Activated CD8-positive, alpha-beta T cell treated with anti-CD3 and anti-CD28 coated beads for 36 hours (primary cell): ENCODE measurements at regions not wholly inside any gene's neighbourhood (a gene's known extent, or its start where the extent isn't known, plus 50 kb on each side); places are given as distances from the start of the nearest gene placed in this dataset.

Source experiments
- ATAC-seq: fragments of 200-7000 bp; cut with Tn5 transposase; one replicate; pipeline ENCODE4 v1.10.0; 2021; ENCODE audit warnings: mild to moderate bottlenecking, moderate library complexity
- CTCF ChIA-PET: fragments of 350-600 bp; sonication (Branson Sonifier 250); formaldehyde crosslinking; loops from one replicate; lab custom pipeline; 2021; ENCODE audit warnings: antibody characterized with exemption; lab: Charles Lee
- POLR2A ChIA-PET: fragments of 350-600 bp; sonication (Branson Sonifier 250); formaldehyde crosslinking; loops from one replicate; lab custom pipeline; 2021; ENCODE audit warnings: antibody characterized with exemption; lab: Charles Lee
- DNase-seq: peaks from one replicate; pipeline ENCODE4 v3.0.0-alpha.2; 2020
- H3K27ac Mint-ChIP-seq: one replicate; pipeline ENCODE4 v1.8.0; 2021; ENCODE audit warnings: mild to moderate bottlenecking, mixed read lengths
- H3K27me3 Mint-ChIP-seq: one replicate; pipeline ENCODE4 v1.8.0; 2021; ENCODE audit warnings: mixed read lengths
- H3K36me3 Mint-ChIP-seq: one replicate; pipeline ENCODE4 v1.8.0; 2021; ENCODE audit warnings: low read depth, mixed read lengths
- H3K4me1 Mint-ChIP-seq: one replicate; pipeline ENCODE4 v1.8.0; 2021; ENCODE audit warnings: low read depth, mixed read lengths
- H3K4me3 Mint-ChIP-seq: one replicate; pipeline ENCODE4 v1.8.0; 2021; ENCODE audit warnings: mild to moderate bottlenecking, moderate library complexity, mixed read lengths
- H3K9me3 Mint-ChIP-seq: one replicate; pipeline ENCODE4 v1.8.0; 2021; ENCODE audit warnings: mixed read lengths
- intact Hi-C: fragments of 100-400 bp; cut with micrococcal nuclease; formaldehyde crosslinking; loops from one replicate; pipeline ENCODE4 v1.10.0; 2022
- TF ChIP-seq, protein P1 (sequence below): fragments of 200-600 bp; IDR thresholded peaks from one replicate; pipeline ENCODE4 v1.8.0; 2022; ENCODE audit warnings: antibody characterized with exemption, mild to moderate bottlenecking

DNA sequence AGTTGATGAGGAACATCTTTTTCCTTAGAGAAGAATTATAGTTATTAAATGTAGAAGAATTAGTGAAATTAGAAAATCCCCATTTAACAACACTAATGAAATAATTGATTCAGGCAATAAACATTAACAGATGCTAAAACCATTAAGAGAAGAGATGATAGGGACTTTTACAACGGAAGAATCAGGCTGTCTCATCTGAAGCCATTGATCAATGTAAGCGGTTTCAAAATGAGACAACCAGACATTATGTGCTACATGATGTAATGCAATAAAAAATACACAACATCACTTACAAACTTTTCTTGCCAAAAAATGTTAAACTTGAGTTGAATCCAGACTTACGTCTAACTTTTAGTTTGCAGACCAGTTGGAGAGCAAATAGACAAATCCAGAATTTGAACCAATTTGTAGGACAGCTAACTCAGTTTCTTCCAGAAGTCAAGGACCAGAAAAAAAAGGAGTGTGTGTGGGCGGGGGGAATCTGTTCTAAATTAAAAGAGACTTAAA is 165.4 kb upstream of the DPT start:
- Mint-ChIP-seq H3K36me3 (no peaks in the 10 kb centered on the region), H3K4me3 (no peak overlapping the region), H3K27ac (no peak overlapping the region), H3K9me3 (no peaks in the 10 kb centered on the region), H3K27me3 (peaks cover 22% of the 10 kb centered on the region), H3K4me1 (no peaks in the 10 kb centered on the region)
- ATAC-seq = no peak
- DNase-seq = no peak
- TF ChIP-seq, protein P1, sequence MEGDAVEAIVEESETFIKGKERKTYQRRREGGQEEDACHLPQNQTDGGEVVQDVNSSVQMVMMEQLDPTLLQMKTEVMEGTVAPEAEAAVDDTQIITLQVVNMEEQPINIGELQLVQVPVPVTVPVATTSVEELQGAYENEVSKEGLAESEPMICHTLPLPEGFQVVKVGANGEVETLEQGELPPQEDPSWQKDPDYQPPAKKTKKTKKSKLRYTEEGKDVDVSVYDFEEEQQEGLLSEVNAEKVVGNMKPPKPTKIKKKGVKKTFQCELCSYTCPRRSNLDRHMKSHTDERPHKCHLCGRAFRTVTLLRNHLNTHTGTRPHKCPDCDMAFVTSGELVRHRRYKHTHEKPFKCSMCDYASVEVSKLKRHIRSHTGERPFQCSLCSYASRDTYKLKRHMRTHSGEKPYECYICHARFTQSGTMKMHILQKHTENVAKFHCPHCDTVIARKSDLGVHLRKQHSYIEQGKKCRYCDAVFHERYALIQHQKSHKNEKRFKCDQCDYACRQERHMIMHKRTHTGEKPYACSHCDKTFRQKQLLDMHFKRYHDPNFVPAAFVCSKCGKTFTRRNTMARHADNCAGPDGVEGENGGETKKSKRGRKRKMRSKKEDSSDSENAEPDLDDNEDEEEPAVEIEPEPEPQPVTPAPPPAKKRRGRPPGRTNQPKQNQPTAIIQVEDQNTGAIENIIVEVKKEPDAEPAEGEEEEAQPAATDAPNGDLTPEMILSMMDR = no peak
- ChIA-PET CTCF (no interaction called here), POLR2A (no interaction called here)
- intact Hi-C loops = no loop called here

DNA sequence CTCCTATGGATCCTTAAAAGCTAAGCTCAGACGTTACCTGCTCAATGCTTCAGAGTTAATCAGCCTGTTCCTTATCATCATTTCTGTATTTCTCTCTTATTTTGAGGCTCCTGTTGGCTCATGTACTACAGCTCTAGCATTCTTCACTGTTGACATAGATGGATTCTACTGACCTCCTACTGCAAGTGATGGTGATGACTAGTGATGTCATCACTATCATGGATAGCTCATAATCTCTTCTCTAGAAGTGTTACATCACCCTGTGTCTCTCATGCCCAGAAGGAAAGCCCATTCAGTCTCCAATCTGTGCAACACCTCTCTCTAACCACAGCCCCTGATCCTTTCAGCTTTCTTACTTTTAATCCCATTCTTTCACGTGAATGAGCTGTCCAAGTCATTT is 168.2 kb upstream of the DPT start:
- Mint-ChIP-seq H3K4me3 (no peak overlapping the region), H3K27me3 (peaks cover 25% of the 10 kb centered on the region), H3K9me3 (no peaks in the 10 kb centered on the region), H3K4me1 (no peaks in the 10 kb centered on the region), H3K36me3 (no peaks in the 10 kb centered on the region), H3K27ac (no peak overlapping the region)
- ATAC-seq (no peak), DNase-seq (no peak)
- TF ChIP-seq, protein P1 = no peak
- intact Hi-C loops = no loop called here
- ChIA-PET CTCF (no interaction called here), POLR2A (no interaction called here)

DNA sequence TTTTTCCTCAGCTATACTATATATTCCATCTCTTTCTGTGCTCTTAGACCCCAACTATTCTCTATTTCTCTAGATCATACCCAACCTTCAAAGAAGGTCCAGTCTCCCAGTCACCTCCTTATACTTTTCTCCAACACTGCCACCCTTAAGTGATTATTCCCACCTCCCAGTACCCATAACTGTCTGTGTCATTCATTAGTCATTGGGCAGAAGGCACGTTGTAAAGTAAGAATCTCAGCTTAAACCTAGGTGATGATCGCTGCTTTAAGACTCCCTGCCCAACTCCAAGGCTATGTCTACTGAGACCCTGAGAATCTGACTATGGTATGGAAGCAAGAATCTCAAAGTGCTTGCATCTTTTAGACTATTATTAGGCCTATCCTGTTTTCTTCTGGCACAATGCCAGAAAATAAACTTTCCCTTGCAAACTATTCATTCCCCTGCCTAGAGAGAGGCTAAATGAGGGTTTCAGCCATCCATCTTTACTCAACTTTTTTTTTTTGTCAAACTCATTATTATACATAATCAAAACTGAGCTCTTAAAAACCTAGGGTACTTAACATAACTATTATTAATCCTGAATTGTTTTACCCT is 174.3 kb upstream of the DPT start:
- TF ChIP-seq, protein P1 = no peak
- Mint-ChIP-seq H3K9me3 (no peaks in the 10 kb centered on the region), H3K4me3 (no peak overlapping the region), H3K27ac (no peak overlapping the region), H3K27me3 (peaks cover 3% of the 10 kb centered on the region), H3K36me3 (no peaks in the 10 kb centered on the region), H3K4me1 (no peaks in the 10 kb centered on the region)
- ChIA-PET POLR2A (no interaction called here), CTCF (no interaction called here)
- intact Hi-C loops = no loop called here
- no peak for ATAC-seq
- DNase-seq = no peak

DNA sequence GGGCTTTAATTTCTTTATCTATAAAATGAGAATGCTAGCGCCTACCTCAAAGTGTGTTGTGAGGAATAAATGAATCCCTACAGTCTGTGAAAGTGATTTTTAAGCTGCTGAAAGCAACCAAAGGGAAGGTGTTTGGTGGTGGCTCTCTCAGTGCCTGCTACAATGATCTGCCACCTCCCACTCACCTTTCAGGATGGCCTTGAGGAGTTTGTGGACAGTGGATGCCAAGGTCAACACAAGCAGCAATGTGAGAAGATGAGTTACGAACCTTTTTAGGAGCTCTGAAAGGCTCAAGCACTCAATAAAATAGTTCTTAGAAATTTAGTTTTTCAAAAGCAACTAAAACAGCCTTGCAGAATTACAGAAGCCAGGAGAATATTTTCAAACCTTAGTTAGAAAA is 176.6 kb upstream of the DPT start:
- DNase-seq = no peak
- ATAC-seq = no peak
- ChIA-PET CTCF (no interaction called here), POLR2A (no interaction called here)
- peaks cover 6% of the 10 kb centered on the region for H3K27me3 Mint-ChIP-seq
- no peak overlapping the region for H3K27ac Mint-ChIP-seq
- TF ChIP-seq, protein P1 = no peak
- intact Hi-C loops = no loop called here
- no peaks in the 10 kb centered on the region for H3K9me3 Mint-ChIP-seq
- H3K4me3 Mint-ChIP-seq = no peak overlapping the region
- no peaks in the 10 kb centered on the region for H3K4me1 Mint-ChIP-seq
- no peaks in the 10 kb centered on the region for H3K36me3 Mint-ChIP-seq

DNA sequence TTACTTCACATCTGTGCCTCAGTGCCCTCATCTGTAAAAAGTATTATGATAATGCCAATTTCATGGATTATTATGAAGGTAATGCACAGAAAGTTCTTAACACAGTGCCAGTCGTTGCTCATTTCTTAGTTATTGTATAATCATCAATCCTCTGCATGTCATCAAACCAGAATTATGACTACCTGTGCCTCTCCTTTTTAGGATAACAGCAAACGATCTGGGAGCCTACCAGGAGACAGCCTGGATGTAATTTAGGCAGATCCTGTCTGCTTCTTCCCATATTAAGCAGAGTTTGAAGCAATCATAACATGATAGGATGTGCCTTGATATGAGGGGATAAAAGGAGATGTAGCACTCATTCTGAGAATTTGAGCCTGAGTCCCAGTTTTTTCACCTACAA is 177.4 kb upstream of the DPT start:
- DNase-seq (no peak), ATAC-seq (no peak)
- no peak overlapping the region for H3K4me3 Mint-ChIP-seq
- H3K27ac Mint-ChIP-seq = no peak overlapping the region
- intact Hi-C loops = no loop called here
- H3K4me1 Mint-ChIP-seq = no peaks in the 10 kb centered on the region
- H3K27me3 Mint-ChIP-seq = peaks cover 6% of the 10 kb centered on the region
- ChIA-PET POLR2A (no interaction called here), CTCF (no interaction called here)
- H3K36me3 Mint-ChIP-seq = no peaks in the 10 kb centered on the region
- H3K9me3 Mint-ChIP-seq = no peaks in the 10 kb centered on the region
- TF ChIP-seq, protein P1 = no peak
